Fibroblast of the aortic adventitia (primary cell): ENCODE measurements at regions not wholly inside any gene's neighbourhood (a gene's known extent, or its start where the extent isn't known, plus 50 kb on each side); places are given as distances from the start of the nearest gene placed in this dataset.

Experiments used
- DNase-seq: peaks from one replicate; pipeline ENCODE4 v3.0.0-alpha.2; 2010; ENCODE audit warnings: low read depth
- H3K4me3 ChIP-seq: 2 replicates; pipeline ENCODE4 v1.5.1; 2011; ENCODE audit warnings: low read depth, mild to moderate bottlenecking, control low read depth, low read length, moderate library complexity
- CTCF ChIP-seq: IDR thresholded peaks from 2 replicates; pipeline ENCODE4 v1.5.1; 2011; ENCODE audit warnings: mild to moderate bottlenecking, low read length, control low read depth, inconsistent platforms; ENCODE audit not compliant: insufficient read depth

- no peak overlapping the region for H3K4me3 ChIP-seq
- no peak for TF ChIP-seq CTCF
- no peak for DNase-seq
These were observed 364.4 kb upstream of the CLNK start for GRCh38 chr4:11049001-11049400.

GRCh38 chr4:11042760-11043159, 358.2 kb upstream of the CLNK start:
- no peak for TF ChIP-seq CTCF
- no peak for DNase-seq

GRCh38 chr4:11039634-11040131, 355.1 kb upstream of the CLNK start:
- no peak overlapping the region for H3K4me3 ChIP-seq
- no peak for TF ChIP-seq CTCF
- no peak for DNase-seq

More at GRCh38 chr4:11042760-11043159, 358.2 kb upstream of the CLNK start:
- H3K4me3 ChIP-seq = no peak overlapping the region

GRCh38 chr4:11038926-11039325, 354.4 kb upstream of the CLNK start:
- TF ChIP-seq CTCF = no peak
- no peak overlapping the region for H3K4me3 ChIP-seq
- peak; percentile 10 for DNase-seq

GRCh38 chr4:11037637-11038036, 353.1 kb upstream of the CLNK start:
- DNase-seq = peak; percentile 4
- no peak for TF ChIP-seq CTCF
- no peak overlapping the region for H3K4me3 ChIP-seq

- no peak for DNase-seq
- no peak overlapping the region for H3K4me3 ChIP-seq
- TF ChIP-seq CTCF = no peak
These were observed 343.8 kb upstream of the CLNK start for GRCh38 chr4:11028334-11028733.

- no peak for TF ChIP-seq CTCF
- H3K4me3 ChIP-seq = no peak overlapping the region
- no peak for DNase-seq
These were observed 336.8 kb upstream of the CLNK start for GRCh38 chr4:11021333-11021732.
